ENCODE measurements at regions not wholly inside any gene's neighbourhood (a gene's known extent, or its start where the extent isn't known, plus 50 kb on each side); places are given as distances from the start of the nearest gene placed in this dataset.

DNA sequence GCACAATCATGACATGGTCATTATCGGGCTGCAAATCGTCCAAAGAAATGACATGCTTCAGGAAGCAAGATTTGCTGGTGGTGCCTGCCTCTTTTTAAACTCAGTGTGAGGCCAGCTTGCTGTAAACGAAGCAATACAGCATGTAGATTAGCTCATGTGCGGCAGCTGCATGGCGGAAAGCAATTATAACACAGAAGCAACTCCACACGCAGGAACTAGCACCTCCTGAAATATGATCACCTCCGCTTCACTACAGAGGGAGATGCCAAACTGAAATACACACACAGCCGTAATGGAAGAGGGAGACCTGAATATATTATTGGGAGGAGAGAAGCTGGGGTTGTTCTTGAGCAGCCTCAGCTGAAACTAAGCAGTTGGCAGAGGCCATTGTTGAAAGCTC is 312.5 kb downstream of the PSAT1 start:
- no peak overlapping the region for H2BK5ac ChIP-seq (ENCODE audit: low read depth, low read length)
- H3K36me3 ChIP-seq (ENCODE audit: control insufficient read depth in 2 of 4, insufficient read depth in 4 of 4, low read length in 3 of 4), result no peaks in the 10 kb centered on the region
- H2BK15ac ChIP-seq (ENCODE audit: low read length), result no peak overlapping the region
- H2BK20ac ChIP-seq (ENCODE audit: low read length), result no peak overlapping the region
- H2BK12ac ChIP-seq (ENCODE audit: low read depth, low read length), result no peak overlapping the region
- no peak overlapping the region for H4K5ac ChIP-seq (ENCODE audit: insufficient read length, low read depth, low read length)
- no peak overlapping the region for H3K18ac ChIP-seq (ENCODE audit: extremely low read depth, low read length)
- no peaks in the 10 kb centered on the region for H3K27me3 ChIP-seq (replicated peaks in 1 of 4; ENCODE audit: control insufficient read depth in 3 of 4, extremely low read depth in 1 of 4, insufficient read depth in 3 of 4, low read length in 3 of 4)
- TF ChIP-seq TAF7 (optimal IDR thresholded peaks at IDR 0.05; ENCODE audit: borderline replicate concordance, low read depth, low read length), result no peak
- TF ChIP-seq BACH1 (IDR thresholded peaks at IDR 0.05; ENCODE audit: low read length), result no peak
- TF ChIP-seq JUN (IDR thresholded peaks at IDR 0.05; ENCODE audit: low read depth, low read length), result no peak
- TF ChIP-seq YY1 (IDR thresholded peaks at IDR 0.05; ENCODE audit: low read depth, low read length), result 0 out of 2 replicates have a peak, but pooled peaks have one; percentile 6
- no peak for TF ChIP-seq RAD21 (IDR thresholded peaks at IDR 0.05 in 1 of 2, conservative IDR thresholded peaks at IDR 0.05 in 1 of 2; ENCODE audit: low read depth in 2 of 2, low read length in 2 of 2)
- no peak for TF ChIP-seq TEAD4 (IDR thresholded peaks at IDR 0.05; ENCODE audit: low read depth, low read length)
- no peak overlapping the region for H4K8ac ChIP-seq (ENCODE audit: extremely low read depth, insufficient read depth, low read length)
- H4K20me1 ChIP-seq (replicated peaks in 1 of 2; ENCODE audit: control insufficient read depth in 1 of 2, insufficient read depth in 2 of 2, low read length in 2 of 2), result no peaks in the 10 kb centered on the region
- peaks cover 0 to 9% (median 5%) of the 10 kb centered on the region in 4 experiments; a peak in 4 of 7 replicates for H3K4me1 ChIP-seq (replicated peaks in 1 of 4; ENCODE audit: control insufficient read depth in 3 of 4, insufficient read depth in 4 of 4, low read length in 3 of 4)
- ChIA-PET POLR2A (ENCODE audit: partially characterized antibody) (no interaction called here), CTCF (ENCODE audit: partially characterized antibody) (interaction anchor here (0.6 to 2.1 kb wide), 5 partner anchors 9 to 245 kb away, joined by 3 to 6 read pairs (median 5); no protein-coding TSS in a partner anchor)
- no peaks in the 10 kb centered on the region for H3K23me2 ChIP-seq (ENCODE audit: low read depth, low read length)
- H2AK5ac ChIP-seq (ENCODE audit: low read depth, low read length), result no peak overlapping the region
- H3K79me1 ChIP-seq (ENCODE audit: low read depth, low read length), result no peaks in the 10 kb centered on the region
- DNase-seq (ENCODE audit: low read depth in 1 of 2, low spot score in 2 of 2) (no peak), FAIRE-seq (no peak)
- H3K4ac ChIP-seq (replicated peaks; ENCODE audit: insufficient read length, low read depth, low read length), result no peak overlapping the region
- no peak overlapping the region for H3K14ac ChIP-seq (ENCODE audit: insufficient read length)
- H3K79me2 ChIP-seq (ENCODE audit: control insufficient read depth in 1 of 2, insufficient read depth in 2 of 2, low read length in 2 of 2), result no peaks in the 10 kb centered on the region
- H3K27ac ChIP-seq (ENCODE audit: low read depth, low read length), result no peak overlapping the region
- no peak overlapping the region for H3K4me3 ChIP-seq (ENCODE audit: extremely low read depth in 1 of 4, insufficient read depth in 2 of 4, low read depth in 3 of 4, low read length in 4 of 4)
- WGBS, 2 experiments (ENCODE audit: extremely low coverage in 1 of 2, insufficient coverage in 1 of 2, insufficient read length in 1 of 2, insufficient replicate concordance in 2 of 2, low coverage in 1 of 2, low lambda C conversion rate in 2 of 2, missing lambda C conversion rate in 1 of 2), result 83% methylated on average over 8 of the region's 8 CpGs; no CpG with 5 or more reads in 1 of the 2 experiments
- no peak overlapping the region for H2BK120ac ChIP-seq (replicated peaks; ENCODE audit: low read depth, low read length)
- no peak overlapping the region for H3K9ac ChIP-seq (replicated peaks in 1 of 4; ENCODE audit: extremely low read depth in 1 of 4, low read depth in 3 of 4, low read length in 3 of 4)
- no peaks in the 10 kb centered on the region for H3K9me3 ChIP-seq (ENCODE audit: insufficient read depth in 2 of 2, low read depth in 1 of 2, low read length in 1 of 2)
- no peak overlapping the region for H3K23ac ChIP-seq (ENCODE audit: insufficient read length)
- H2AFZ ChIP-seq (ENCODE audit: low read length), result 0 out of 2 replicates have a peak overlapping the region, but pooled peaks have one; percentile 46
- no peak overlapping the region for H4K91ac ChIP-seq (replicated peaks; ENCODE audit: insufficient read length, low read length)
- H3K56ac ChIP-seq (replicated peaks; ENCODE audit: insufficient read length, low read depth, low read length), result no peak overlapping the region
- H3K4me2 ChIP-seq (ENCODE audit: insufficient read depth in 1 of 2, low read depth in 2 of 2, low read length in 2 of 2), result no peak overlapping the region
